HEK293 (cell line): ENCODE measurements at regions not wholly inside any gene's neighbourhood (a gene's known extent, or its start where the extent isn't known, plus 50 kb on each side); places are given as distances from the start of the nearest gene placed in this dataset.
A peak's percentile ranks its signal among the peaks of the same experiment; 100 is the strongest.

Source experiments
- CTCF ChIA-PET: fragments of 350-600 bp; formaldehyde crosslinking; extraction: SDS; loops from one replicate; lab custom pipeline; 2021; ENCODE audit warnings: antibody characterized with exemption; lab: Yijun Ruan, JAX
- POLR2A ChIA-PET: fragments of 300-600 bp; formaldehyde crosslinking; extraction: SDS; loops from one replicate; lab custom pipeline; 2020; ENCODE audit warnings: antibody characterized with exemption, inconsistent platforms; lab: Yijun Ruan, JAX
- H3K27ac ChIP-seq: fragments of 200-500 bp; sonication (Bioruptor generic); 2 replicates; pipeline ENCODE4 v1.5.1; 2014; ENCODE audit warnings: low read depth, low read length, control low read depth, inconsistent platforms; ENCODE audit errors: extremely low read depth
- H3K36me3 ChIP-seq, 2 experiments: fragments of 200-500 bp in 1 of 2; sonication (Bioruptor generic) in 1 of 2; 1 replicate in 1 of 2; 2 replicates in 1 of 2; pipeline ENCODE4 v1.5.1; 2014 to 2017; ENCODE audit warnings: inconsistent platforms in 2 of 2, low read length in 2 of 2; ENCODE audit not compliant: control insufficient read depth in 2 of 2, insufficient read depth in 1 of 2
- H3K4me1 ChIP-seq: fragments of 200-500 bp; sonication (Bioruptor generic); 2 replicates; pipeline ENCODE4 v1.5.1; 2014; ENCODE audit warnings: mild to moderate bottlenecking, low read length, inconsistent platforms; ENCODE audit not compliant: control insufficient read depth, insufficient read depth
- H3K4me3 ChIP-seq: 2 replicates; pipeline ENCODE4 v1.5.1; 2011; ENCODE audit warnings: low read depth, mild to moderate bottlenecking, control low read depth, low read length, moderate library complexity
- H3K9me3 ChIP-seq: fragments of 200-500 bp; sonication (Bioruptor generic); 2 replicates; pipeline ENCODE4 v1.5.1; 2014; ENCODE audit warnings: low read depth, low read length, inconsistent platforms; ENCODE audit not compliant: control insufficient read depth, insufficient read depth
- EGR2 ChIP-seq: fragments of 450-650 bp; formaldehyde crosslinking; IDR thresholded peaks from 2 replicates; pipeline ENCODE4 v1.5.1; 2016; ENCODE audit warnings: low read depth, missing biosample characterization, missing genetic modification characterization
- GLI2 ChIP-seq: fragments of 450-650 bp; formaldehyde crosslinking; IDR thresholded peaks from 2 replicates; pipeline ENCODE4; 2017; ENCODE audit warnings: missing biosample characterization, missing genetic modification characterization, low read depth, borderline replicate concordance
- KLF17 ChIP-seq: fragments of 450-650 bp; formaldehyde crosslinking; IDR thresholded peaks from 2 replicates; pipeline ENCODE4 v1.5.1; 2016; ENCODE audit warnings: missing biosample characterization, missing genetic modification characterization
- YY1 ChIP-seq: fragments of 450-650 bp; formaldehyde crosslinking; IDR thresholded peaks from 2 replicates; pipeline ENCODE4 v1.5.1; 2018; ENCODE audit warnings: missing biosample characterization, missing genetic modification characterization
- ZBTB44 ChIP-seq: fragments of 450-650 bp; IDR thresholded peaks from 2 replicates; pipeline ENCODE4 v1.5.1; 2018; ENCODE audit warnings: missing biosample characterization, mild to moderate bottlenecking, missing genetic modification characterization
- ZNF132 ChIP-seq: fragments of 450-650 bp; formaldehyde crosslinking; IDR thresholded peaks from 2 replicates; pipeline ENCODE4 v1.5.1; 2017; ENCODE audit warnings: missing biosample characterization, missing genetic modification characterization, borderline replicate concordance
- ZNF157 ChIP-seq: fragments of 450-650 bp; formaldehyde crosslinking; IDR thresholded peaks from 2 replicates; pipeline ENCODE4 v1.5.1; 2016; ENCODE audit warnings: missing biosample characterization, missing genetic modification characterization
- ZNF16 ChIP-seq: fragments of 450-650 bp; formaldehyde crosslinking; IDR thresholded peaks from 2 replicates; pipeline ENCODE4 v1.5.1; 2016; ENCODE audit warnings: low read depth, missing biosample characterization, missing genetic modification characterization
- ZNF174 ChIP-seq: fragments of 450-650 bp; formaldehyde crosslinking; IDR thresholded peaks from 2 replicates; pipeline ENCODE4 v1.5.0; 2017; ENCODE audit warnings: missing biosample characterization, mild to moderate bottlenecking, missing genetic modification characterization
- ZNF202 ChIP-seq: fragments of 450-650 bp; formaldehyde crosslinking; IDR thresholded peaks from 2 replicates; pipeline ENCODE4 v1.5.1; 2016; ENCODE audit warnings: missing biosample characterization, missing genetic modification characterization, borderline replicate concordance
- ZNF501 ChIP-seq: fragments of 450-650 bp; formaldehyde crosslinking; IDR thresholded peaks from 2 replicates; pipeline ENCODE4 v1.5.1; 2016; ENCODE audit warnings: missing biosample characterization, missing genetic modification characterization
- ZNF521 ChIP-seq: fragments of 450-650 bp; formaldehyde crosslinking; IDR thresholded peaks from 2 replicates; pipeline ENCODE4 v1.5.1; 2017; ENCODE audit warnings: missing biosample characterization, mild to moderate bottlenecking, missing genetic modification characterization
- ZNF548 ChIP-seq: fragments of 450-650 bp; formaldehyde crosslinking; IDR thresholded peaks from 2 replicates; pipeline ENCODE4 v1.5.1; 2016; ENCODE audit warnings: missing biosample characterization, missing genetic modification characterization
- ZNF549 ChIP-seq: fragments of 450-650 bp; IDR thresholded peaks from 2 replicates; pipeline ENCODE4 v1.5.1; 2018; ENCODE audit warnings: missing biosample characterization, missing genetic modification characterization, mild to moderate bottlenecking, inconsistent platforms, moderate library complexity
- ZNF585B ChIP-seq: fragments of 450-650 bp; formaldehyde crosslinking; IDR thresholded peaks from 2 replicates; pipeline ENCODE4 v1.5.1; 2016; ENCODE audit warnings: missing biosample characterization, missing genetic modification characterization
- ZNF621 ChIP-seq: fragments of 450-650 bp; formaldehyde crosslinking; IDR thresholded peaks from 2 replicates; pipeline ENCODE4 v1.5.1; 2017; ENCODE audit warnings: missing biosample characterization, missing genetic modification characterization
- ZNF629 ChIP-seq: fragments of 450-650 bp; formaldehyde crosslinking; IDR thresholded peaks from 2 replicates; pipeline ENCODE4 v1.5.1; 2017; ENCODE audit warnings: missing biosample characterization, missing genetic modification characterization
- ZNF645 ChIP-seq: fragments of 450-650 bp; formaldehyde crosslinking; IDR thresholded peaks from 2 replicates; pipeline ENCODE4; 2016; ENCODE audit warnings: missing biosample characterization, missing genetic modification characterization
- ZNF654 ChIP-seq: fragments of 450-650 bp; formaldehyde crosslinking; IDR thresholded peaks from 2 replicates; pipeline ENCODE4 v1.5.1; 2016; ENCODE audit warnings: low read depth, missing biosample characterization, missing genetic modification characterization
- ZNF660 ChIP-seq: fragments of 450-650 bp; IDR thresholded peaks from 2 replicates; pipeline ENCODE4 v1.5.1; 2018; ENCODE audit warnings: missing biosample characterization, mild to moderate bottlenecking, missing genetic modification characterization
- ZNF670 ChIP-seq: fragments of 450-650 bp; formaldehyde crosslinking; IDR thresholded peaks from 2 replicates; pipeline ENCODE4 v1.5.1; 2016; ENCODE audit warnings: missing biosample characterization, missing genetic modification characterization, low read depth
- ZNF785 ChIP-seq: fragments of 450-650 bp; formaldehyde crosslinking; IDR thresholded peaks from 2 replicates; pipeline ENCODE4 v1.5.1; 2016; ENCODE audit warnings: missing biosample characterization, missing genetic modification characterization
- TF ChIP-seq, protein P1 (sequence below): fragments of 450-650 bp; formaldehyde crosslinking; IDR thresholded peaks from 2 replicates; pipeline ENCODE4 v1.5.1; 2016; ENCODE audit warnings: missing biosample characterization, missing genetic modification characterization
- TF ChIP-seq, protein P2 (sequence below): fragments of 450-650 bp; formaldehyde crosslinking; IDR thresholded peaks from 2 replicates; pipeline ENCODE4 v1.5.1; 2016; ENCODE audit warnings: missing biosample characterization, missing genetic modification characterization

DNA sequence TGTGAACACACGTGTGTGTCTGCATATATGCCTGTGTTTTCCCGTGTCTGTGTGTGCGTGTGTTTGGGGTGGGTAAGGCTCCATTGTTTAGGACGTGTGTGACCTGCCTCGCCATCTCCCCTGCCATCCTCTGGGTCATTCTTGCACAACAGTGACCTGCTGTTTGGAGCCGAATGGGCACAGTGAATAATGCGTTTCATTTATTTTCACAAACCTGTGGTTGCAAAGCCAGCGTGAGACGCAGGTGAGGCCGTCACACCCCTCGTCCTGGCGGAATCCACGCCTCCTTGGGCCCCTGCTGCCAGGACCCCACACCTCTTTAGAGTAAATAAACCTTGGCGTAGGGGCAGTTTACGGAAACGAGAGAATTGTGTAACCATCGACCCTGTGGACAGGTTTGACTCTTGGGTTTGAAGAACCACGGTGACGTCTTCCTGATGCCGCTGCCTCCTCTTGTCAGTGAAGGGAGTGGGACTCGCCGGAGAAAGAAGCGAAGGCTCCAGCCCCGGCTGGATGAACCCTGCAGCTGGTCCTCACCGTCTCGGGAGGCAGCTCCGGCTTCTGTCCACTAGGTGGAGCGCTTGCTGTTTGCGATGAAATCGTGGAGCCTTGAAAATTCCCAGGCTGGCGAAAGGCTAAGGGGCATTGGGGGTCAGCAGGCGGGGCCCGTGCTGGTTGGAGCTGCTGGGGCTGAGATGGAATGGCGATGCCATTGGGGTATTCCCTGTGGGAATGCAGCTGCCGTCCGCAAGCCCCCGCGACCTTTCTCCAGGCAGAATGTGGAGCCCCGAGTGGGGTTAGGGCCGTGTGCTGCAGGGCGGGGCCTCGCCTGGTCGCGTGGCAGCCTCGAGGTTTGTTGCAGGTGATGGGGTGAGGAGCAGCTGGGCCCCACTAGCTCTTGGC is 81.1 kb downstream of the RTP5 start (continued):
- TF ChIP-seq ZBTB44: no peak
- TF ChIP-seq ZNF585B: no peak
- no peak for TF ChIP-seq ZNF548 (tag by site-specific recombination)
- TF ChIP-seq GLI2 (tag by site-specific recombination): no peak
- no peak for TF ChIP-seq EGR2 (tag by site-specific recombination)
- TF ChIP-seq ZNF174 (tag by site-specific recombination): no peak
- no peak for TF ChIP-seq ZNF670 (tag by site-specific recombination)
- no peak for TF ChIP-seq ZNF660 (tag by site-specific recombination)
- no peak for TF ChIP-seq ZNF521 (tag by site-specific recombination)
- no peak for TF ChIP-seq ZNF645 (tag by site-specific recombination)
- TF ChIP-seq, protein P1, sequence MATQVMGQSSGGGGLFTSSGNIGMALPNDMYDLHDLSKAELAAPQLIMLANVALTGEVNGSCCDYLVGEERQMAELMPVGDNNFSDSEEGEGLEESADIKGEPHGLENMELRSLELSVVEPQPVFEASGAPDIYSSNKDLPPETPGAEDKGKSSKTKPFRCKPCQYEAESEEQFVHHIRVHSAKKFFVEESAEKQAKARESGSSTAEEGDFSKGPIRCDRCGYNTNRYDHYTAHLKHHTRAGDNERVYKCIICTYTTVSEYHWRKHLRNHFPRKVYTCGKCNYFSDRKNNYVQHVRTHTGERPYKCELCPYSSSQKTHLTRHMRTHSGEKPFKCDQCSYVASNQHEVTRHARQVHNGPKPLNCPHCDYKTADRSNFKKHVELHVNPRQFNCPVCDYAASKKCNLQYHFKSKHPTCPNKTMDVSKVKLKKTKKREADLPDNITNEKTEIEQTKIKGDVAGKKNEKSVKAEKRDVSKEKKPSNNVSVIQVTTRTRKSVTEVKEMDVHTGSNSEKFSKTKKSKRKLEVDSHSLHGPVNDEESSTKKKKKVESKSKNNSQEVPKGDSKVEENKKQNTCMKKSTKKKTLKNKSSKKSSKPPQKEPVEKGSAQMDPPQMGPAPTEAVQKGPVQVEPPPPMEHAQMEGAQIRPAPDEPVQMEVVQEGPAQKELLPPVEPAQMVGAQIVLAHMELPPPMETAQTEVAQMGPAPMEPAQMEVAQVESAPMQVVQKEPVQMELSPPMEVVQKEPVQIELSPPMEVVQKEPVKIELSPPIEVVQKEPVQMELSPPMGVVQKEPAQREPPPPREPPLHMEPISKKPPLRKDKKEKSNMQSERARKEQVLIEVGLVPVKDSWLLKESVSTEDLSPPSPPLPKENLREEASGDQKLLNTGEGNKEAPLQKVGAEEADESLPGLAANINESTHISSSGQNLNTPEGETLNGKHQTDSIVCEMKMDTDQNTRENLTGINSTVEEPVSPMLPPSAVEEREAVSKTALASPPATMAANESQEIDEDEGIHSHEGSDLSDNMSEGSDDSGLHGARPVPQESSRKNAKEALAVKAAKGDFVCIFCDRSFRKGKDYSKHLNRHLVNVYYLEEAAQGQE (tag by site-specific recombination): no peak
- no peak for TF ChIP-seq ZNF157 (tag by site-specific recombination)
- TF ChIP-seq KLF17: no peak
- no peak for TF ChIP-seq ZNF549 (tag by site-specific recombination)
- no peak for TF ChIP-seq ZNF132 (tag by site-specific recombination)
- TF ChIP-seq ZNF16 (tag by site-specific recombination): no peak
- TF ChIP-seq ZNF629 (tag by site-specific recombination): no peak
- TF ChIP-seq, protein P2, sequence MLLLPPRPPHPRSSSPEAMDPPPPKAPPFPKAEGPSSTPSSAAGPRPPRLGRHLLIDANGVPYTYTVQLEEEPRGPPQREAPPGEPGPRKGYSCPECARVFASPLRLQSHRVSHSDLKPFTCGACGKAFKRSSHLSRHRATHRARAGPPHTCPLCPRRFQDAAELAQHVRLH (tag by site-specific recombination): no peak
- peak; percentile 90 for TF ChIP-seq ZNF654 (tag by site-specific recombination)
- TF ChIP-seq, all 188 proteins: peak for 10

GRCh38 chr2:241951316-241951700 is 81.8 kb downstream of the RTP5 start:
- Histone ChIP-seq H3K4me1 (no peaks in the 10 kb centered on the region), H3K27ac (no peak overlapping the region), H3K36me3 (no peaks in the 10 kb centered on the region), H3K9me3 (no peaks in the 10 kb centered on the region), H3K4me3 (no peak overlapping the region)
- POLR2A ChIA-PET: no interaction called here
- CTCF ChIA-PET: interaction anchor here (0.7 to 1.8 kb wide), 21 partner anchors 9 to 585 kb away, joined by 3 to 19 read pairs (median 4); no protein-coding TSS in a partner anchor
- TF ChIP-seq YY1 (no peak), ZNF621 (tag by site-specific recombination) (no peak), ZNF785 (tag by site-specific recombination) (no peak), ZNF501 (no peak), ZNF202 (tag by site-specific recombination) (no peak)
